Ishikawa (cell line): ENCODE measurements at regions not wholly inside any gene's neighbourhood (a gene's known extent, or its start where the extent isn't known, plus 50 kb on each side); places are given as distances from the start of the nearest gene placed in this dataset.

Source experiments
- CEBPB ChIP-seq: IDR thresholded peaks from 2 replicates; pipeline ENCODE4 v1.6.1; 2012
- CREB1 ChIP-seq: IDR thresholded peaks from 2 replicates; pipeline ENCODE4 v1.6.1; 2012; ENCODE audit warnings: low read depth
- EGR1 ChIP-seq: IDR thresholded peaks from 2 replicates; pipeline ENCODE4 v1.6.1; 2012
- EP300 ChIP-seq: IDR thresholded peaks from 2 replicates; pipeline ENCODE4 v1.6.1; 2012; ENCODE audit warnings: borderline replicate concordance
- FOXM1 ChIP-seq: IDR thresholded peaks from 2 replicates; pipeline ENCODE4 v1.6.1; 2012; ENCODE audit warnings: low read depth, borderline replicate concordance
- NFIC ChIP-seq: IDR thresholded peaks from 2 replicates; pipeline ENCODE4 v1.6.1; 2012
- RAD21 ChIP-seq: IDR thresholded peaks from 2 replicates; pipeline ENCODE4 v1.6.1; 2012; ENCODE audit warnings: low read depth
- TAF1 ChIP-seq: IDR thresholded peaks from 2 replicates; pipeline ENCODE4 v1.6.1; 2012; ENCODE audit warnings: low read depth, mild to moderate bottlenecking
- TCF12 ChIP-seq: IDR thresholded peaks from 2 replicates; pipeline ENCODE4 v1.6.1; 2012; ENCODE audit warnings: low read depth
- TEAD4 ChIP-seq: IDR thresholded peaks from 2 replicates; pipeline ENCODE4 v1.6.1; 2012
- YY1 ChIP-seq: IDR thresholded peaks from 2 replicates; pipeline ENCODE4 v1.6.1; 2012; ENCODE audit warnings: low read depth
- ZBTB7A ChIP-seq: IDR thresholded peaks from 2 replicates; pipeline ENCODE4 v1.6.1; 2012; ENCODE audit warnings: low read depth
- TF ChIP-seq, protein P1 (sequence below): IDR thresholded peaks from 2 replicates; pipeline ENCODE4 v1.6.1; 2012
- TF ChIP-seq, protein P2 (sequence below): IDR thresholded peaks from 2 replicates; pipeline ENCODE4 v1.6.1; 2012
- TF ChIP-seq, protein P3 (sequence below): IDR thresholded peaks from 2 replicates; pipeline ENCODE4 v1.6.1; 2012; ENCODE audit warnings: low read depth, mild to moderate bottlenecking

- TF ChIP-seq TEAD4 (no peak), RAD21 (no peak), CREB1 (no peak), EGR1 (no peak), TCF12 (no peak), TAF1 (no peak), NFIC (no peak), ZBTB7A (no peak), EP300 (no peak), CEBPB (no peak), FOXM1 (no peak), YY1 (no peak)
- TF ChIP-seq, protein P1, sequence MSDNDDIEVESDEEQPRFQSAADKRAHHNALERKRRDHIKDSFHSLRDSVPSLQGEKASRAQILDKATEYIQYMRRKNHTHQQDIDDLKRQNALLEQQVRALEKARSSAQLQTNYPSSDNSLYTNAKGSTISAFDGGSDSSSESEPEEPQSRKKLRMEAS = no peak
- TF ChIP-seq, protein P2, sequence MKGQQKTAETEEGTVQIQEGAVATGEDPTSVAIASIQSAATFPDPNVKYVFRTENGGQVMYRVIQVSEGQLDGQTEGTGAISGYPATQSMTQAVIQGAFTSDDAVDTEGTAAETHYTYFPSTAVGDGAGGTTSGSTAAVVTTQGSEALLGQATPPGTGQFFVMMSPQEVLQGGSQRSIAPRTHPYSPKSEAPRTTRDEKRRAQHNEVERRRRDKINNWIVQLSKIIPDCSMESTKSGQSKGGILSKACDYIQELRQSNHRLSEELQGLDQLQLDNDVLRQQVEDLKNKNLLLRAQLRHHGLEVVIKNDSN = no peak
- TF ChIP-seq, protein P3, sequence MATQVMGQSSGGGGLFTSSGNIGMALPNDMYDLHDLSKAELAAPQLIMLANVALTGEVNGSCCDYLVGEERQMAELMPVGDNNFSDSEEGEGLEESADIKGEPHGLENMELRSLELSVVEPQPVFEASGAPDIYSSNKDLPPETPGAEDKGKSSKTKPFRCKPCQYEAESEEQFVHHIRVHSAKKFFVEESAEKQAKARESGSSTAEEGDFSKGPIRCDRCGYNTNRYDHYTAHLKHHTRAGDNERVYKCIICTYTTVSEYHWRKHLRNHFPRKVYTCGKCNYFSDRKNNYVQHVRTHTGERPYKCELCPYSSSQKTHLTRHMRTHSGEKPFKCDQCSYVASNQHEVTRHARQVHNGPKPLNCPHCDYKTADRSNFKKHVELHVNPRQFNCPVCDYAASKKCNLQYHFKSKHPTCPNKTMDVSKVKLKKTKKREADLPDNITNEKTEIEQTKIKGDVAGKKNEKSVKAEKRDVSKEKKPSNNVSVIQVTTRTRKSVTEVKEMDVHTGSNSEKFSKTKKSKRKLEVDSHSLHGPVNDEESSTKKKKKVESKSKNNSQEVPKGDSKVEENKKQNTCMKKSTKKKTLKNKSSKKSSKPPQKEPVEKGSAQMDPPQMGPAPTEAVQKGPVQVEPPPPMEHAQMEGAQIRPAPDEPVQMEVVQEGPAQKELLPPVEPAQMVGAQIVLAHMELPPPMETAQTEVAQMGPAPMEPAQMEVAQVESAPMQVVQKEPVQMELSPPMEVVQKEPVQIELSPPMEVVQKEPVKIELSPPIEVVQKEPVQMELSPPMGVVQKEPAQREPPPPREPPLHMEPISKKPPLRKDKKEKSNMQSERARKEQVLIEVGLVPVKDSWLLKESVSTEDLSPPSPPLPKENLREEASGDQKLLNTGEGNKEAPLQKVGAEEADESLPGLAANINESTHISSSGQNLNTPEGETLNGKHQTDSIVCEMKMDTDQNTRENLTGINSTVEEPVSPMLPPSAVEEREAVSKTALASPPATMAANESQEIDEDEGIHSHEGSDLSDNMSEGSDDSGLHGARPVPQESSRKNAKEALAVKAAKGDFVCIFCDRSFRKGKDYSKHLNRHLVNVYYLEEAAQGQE = no peak
These were observed 202.5 kb downstream of the TFAP2B start for GRCh38 chr6:51021171-51021570.

DNA sequence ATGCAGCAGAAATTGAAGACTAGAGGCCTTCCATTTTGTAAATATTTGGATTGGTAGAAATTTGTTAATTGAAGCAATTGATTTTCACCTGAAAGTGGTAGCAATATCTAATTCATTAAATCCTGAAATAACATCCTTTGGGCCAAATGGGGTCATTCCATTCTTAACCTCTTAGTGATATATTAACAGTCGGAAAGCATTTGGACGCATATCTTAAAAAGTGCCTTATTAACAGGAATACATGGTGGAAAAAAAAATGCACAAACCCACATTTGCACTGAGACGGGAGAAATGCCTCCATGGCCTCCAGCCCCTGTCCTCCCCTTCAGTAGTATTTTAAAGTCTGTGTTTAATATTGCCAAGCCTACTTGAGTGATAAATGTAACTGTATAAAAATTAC, 205.5 kb downstream of the TFAP2B start:
- no peak for TF ChIP-seq EGR1
- no peak for TF ChIP-seq FOXM1
- TF ChIP-seq TEAD4 = no peak
- TF ChIP-seq, protein P3 = no peak
- TF ChIP-seq ZBTB7A = no peak
- no peak for TF ChIP-seq CEBPB
- TF ChIP-seq TAF1 = no peak
- no peak for TF ChIP-seq CREB1
- no peak for TF ChIP-seq TCF12
- TF ChIP-seq, protein P2 = no peak
- TF ChIP-seq NFIC = no peak
- TF ChIP-seq YY1 = no peak
- TF ChIP-seq EP300 = no peak
- no peak for TF ChIP-seq RAD21

GRCh38 chr6:51025082-51025777, 206.6 kb downstream of the TFAP2B start:
- TF ChIP-seq, protein P1 = no peak
- TF ChIP-seq, protein P3 = no peak
- TF ChIP-seq YY1 (no peak), CREB1 (no peak), CEBPB (no peak)

- no peak for TF ChIP-seq TEAD4
- TF ChIP-seq, protein P3 = no peak
- TF ChIP-seq CEBPB = no peak
- TF ChIP-seq YY1 = no peak
- TF ChIP-seq NFIC = no peak
- no peak for TF ChIP-seq RAD21
- no peak for TF ChIP-seq FOXM1
- TF ChIP-seq, protein P1 = no peak
- TF ChIP-seq CREB1 = no peak
These were observed 208.8 kb downstream of the TFAP2B start for GRCh38 chr6:51027283-51028065.
